Activated naive CD8-positive, alpha-beta T cell treated with anti-CD3 and anti-CD28 coated beads for 36 hours (primary cell): ENCODE measurements at regions not wholly inside any gene's neighbourhood (a gene's known extent, or its start where the extent isn't known, plus 50 kb on each side); places are given as distances from the start of the nearest gene placed in this dataset.

ENCODE experiments used
- DNase-seq: peaks from one replicate; pipeline ENCODE4 v3.0.0; 2021
- H3K27ac Mint-ChIP-seq: one replicate; pipeline ENCODE4 v1.8.0; 2022; ENCODE audit warnings: mild to moderate bottlenecking, moderate library complexity, mixed read lengths
- H3K27me3 Mint-ChIP-seq: one replicate; pipeline ENCODE4 v1.8.0; 2022; ENCODE audit warnings: mild to moderate bottlenecking, mixed read lengths
- H3K36me3 Mint-ChIP-seq: one replicate; pipeline ENCODE4 v1.8.0; 2021; ENCODE audit warnings: mild to moderate bottlenecking, mixed read lengths
- H3K4me1 Mint-ChIP-seq: one replicate; pipeline ENCODE4 v1.8.0; 2021; ENCODE audit warnings: mixed read lengths
- H3K4me3 Mint-ChIP-seq: one replicate; pipeline ENCODE4 v1.8.0; 2022; ENCODE audit warnings: mild to moderate bottlenecking, moderate library complexity, mixed read lengths
- H3K9me3 Mint-ChIP-seq: one replicate; pipeline ENCODE4 v1.8.0; 2022; ENCODE audit warnings: mixed read lengths

DNA sequence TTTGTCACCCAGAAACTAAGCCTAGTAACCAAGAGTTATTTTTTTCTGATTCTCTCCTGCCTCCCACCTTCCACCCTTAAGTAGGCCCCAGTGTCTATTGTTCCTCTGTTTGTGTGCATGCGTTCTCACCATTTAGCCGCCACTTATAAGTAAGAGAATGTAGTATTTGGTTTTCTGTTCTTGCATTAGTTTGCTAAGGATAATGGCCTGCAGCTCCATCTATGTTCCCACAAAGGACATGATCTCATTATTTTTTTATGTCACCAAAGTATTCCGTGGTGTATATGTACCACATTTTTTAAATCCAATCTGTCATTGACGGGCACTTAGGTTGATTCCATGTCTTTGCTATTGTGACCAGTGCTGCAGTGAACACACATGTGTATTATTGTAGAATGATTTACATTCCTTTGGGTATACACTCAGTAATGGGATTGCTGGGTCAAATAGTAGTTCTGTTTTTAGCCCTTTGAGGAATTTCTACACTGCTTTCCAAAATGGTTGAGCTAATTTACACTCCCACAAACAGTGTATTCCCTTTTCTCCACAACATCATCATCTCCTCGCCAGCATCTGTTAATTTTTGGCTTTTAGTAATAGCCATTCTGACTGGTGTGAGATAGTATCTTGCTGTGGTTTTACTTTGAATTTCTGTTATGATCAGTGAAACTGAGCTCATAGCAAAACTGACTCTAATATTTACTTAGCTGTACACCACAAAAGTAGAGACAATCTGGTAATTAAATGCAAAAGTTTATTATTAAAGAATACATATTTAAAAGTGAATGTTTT is 660.1 kb upstream of the SLC8A1 start:
- DNase-seq = no peak
- H3K27ac Mint-ChIP-seq = no peak overlapping the region
- no peaks in the 10 kb centered on the region for H3K4me1 Mint-ChIP-seq
- peaks cover 5% of the 10 kb centered on the region for H3K9me3 Mint-ChIP-seq
- no peaks in the 10 kb centered on the region for H3K36me3 Mint-ChIP-seq
- H3K4me3 Mint-ChIP-seq = no peak overlapping the region
- H3K27me3 Mint-ChIP-seq = no peaks in the 10 kb centered on the region

DNA sequence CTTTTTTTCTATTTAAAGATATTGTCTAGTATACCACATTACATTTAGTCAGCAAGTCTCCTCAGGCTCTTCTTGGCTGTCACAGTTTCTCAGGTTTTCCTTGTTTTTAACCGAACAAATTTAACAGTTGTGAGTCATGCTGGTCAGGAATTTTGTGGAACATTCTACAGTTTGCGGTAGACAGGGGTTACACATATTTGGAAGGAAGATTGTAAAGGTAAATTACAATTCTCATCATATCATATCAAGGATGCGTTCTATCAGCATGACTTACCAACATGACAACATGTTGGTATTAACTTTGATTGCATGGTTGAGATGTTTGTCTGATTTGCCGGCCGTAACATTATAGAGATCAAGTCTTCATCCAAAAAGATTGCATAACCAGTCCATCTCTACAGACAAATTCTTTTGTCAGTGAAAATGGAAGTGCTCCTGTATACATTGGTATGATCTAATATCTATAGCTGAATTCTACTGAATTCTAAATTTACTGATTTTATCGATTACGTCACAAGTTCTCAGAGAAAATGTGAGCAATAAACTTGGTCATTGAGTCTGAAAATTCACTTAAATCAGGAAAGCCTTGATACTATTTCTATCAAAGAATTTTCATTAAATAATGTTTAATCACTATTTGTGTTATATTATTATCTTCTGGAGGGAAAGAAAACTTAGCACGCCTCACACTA is 664.4 kb upstream of the SLC8A1 start:
- no peak for DNase-seq
- peaks cover 5% of the 10 kb centered on the region for H3K9me3 Mint-ChIP-seq
- no peaks in the 10 kb centered on the region for H3K4me1 Mint-ChIP-seq
- H3K36me3 Mint-ChIP-seq = no peaks in the 10 kb centered on the region
- no peaks in the 10 kb centered on the region for H3K27me3 Mint-ChIP-seq
- H3K4me3 Mint-ChIP-seq = no peak overlapping the region
- no peak overlapping the region for H3K27ac Mint-ChIP-seq

DNA sequence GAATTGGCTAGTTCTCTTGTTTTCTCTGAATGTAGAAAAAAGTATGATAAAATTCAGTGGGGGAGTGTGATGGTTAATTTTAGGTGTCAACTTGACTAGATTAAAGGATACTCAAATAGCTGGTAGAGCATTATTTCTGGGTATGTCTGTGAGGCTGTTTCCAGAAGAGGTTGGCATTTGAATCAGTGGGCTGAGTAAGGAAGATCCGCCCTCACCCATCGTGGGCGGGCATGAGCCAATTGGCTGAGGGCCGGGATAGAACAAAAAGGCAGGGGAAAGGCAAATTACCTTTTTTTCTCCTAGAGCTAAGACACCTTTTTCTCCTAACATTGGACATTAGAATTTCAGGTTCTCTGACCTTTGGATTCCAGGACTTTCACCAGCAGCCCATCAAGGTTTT is 667.6 kb upstream of the SLC8A1 start:
- no peaks in the 10 kb centered on the region for H3K27me3 Mint-ChIP-seq
- no peak overlapping the region for H3K4me3 Mint-ChIP-seq
- H3K27ac Mint-ChIP-seq = no peak overlapping the region
- no peaks in the 10 kb centered on the region for H3K36me3 Mint-ChIP-seq
- no peak for DNase-seq
- no peaks in the 10 kb centered on the region for H3K9me3 Mint-ChIP-seq
- no peaks in the 10 kb centered on the region for H3K4me1 Mint-ChIP-seq

DNA sequence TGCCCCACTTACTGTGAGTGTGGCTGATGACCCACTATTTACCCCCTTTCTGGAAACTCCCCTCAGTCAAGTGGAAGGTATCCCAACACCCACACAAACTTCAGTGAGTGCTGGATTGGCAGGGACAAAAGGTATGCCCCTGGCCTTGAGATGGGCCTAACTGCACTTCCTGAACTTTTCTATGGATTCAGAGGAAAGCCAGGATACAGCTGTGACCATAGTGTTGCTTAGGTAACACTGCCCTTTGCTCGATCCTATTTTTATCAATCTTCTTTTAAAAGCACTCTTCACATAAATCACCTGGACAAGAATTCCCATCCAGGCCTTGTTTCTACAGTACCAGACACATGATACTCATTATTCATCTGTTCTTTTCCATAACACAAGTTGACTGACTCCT is 671.5 kb upstream of the SLC8A1 start:
- H3K9me3 Mint-ChIP-seq = no peaks in the 10 kb centered on the region
- H3K4me1 Mint-ChIP-seq = no peaks in the 10 kb centered on the region
- no peak for DNase-seq
- no peak overlapping the region for H3K27ac Mint-ChIP-seq
- no peaks in the 10 kb centered on the region for H3K36me3 Mint-ChIP-seq
- H3K27me3 Mint-ChIP-seq = no peaks in the 10 kb centered on the region
- no peak overlapping the region for H3K4me3 Mint-ChIP-seq

DNA sequence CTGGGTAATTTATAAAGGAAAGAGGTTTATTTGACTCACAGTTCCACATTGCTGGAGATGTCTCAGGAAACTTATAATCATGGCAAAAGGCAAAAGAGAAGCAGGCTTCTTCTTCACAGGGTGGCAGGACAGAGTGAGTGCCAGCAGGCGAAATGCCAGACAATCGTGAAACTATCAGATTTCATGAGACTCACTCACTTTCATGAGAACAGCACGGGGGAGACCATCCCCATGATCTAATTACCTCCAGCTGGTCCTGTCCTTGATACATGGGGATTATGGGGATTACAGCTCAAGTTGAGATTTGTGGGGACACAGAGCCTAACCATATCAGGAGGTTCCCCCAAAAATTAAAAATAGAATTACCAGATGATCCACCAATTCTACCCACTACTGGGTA is 675.5 kb upstream of the SLC8A1 start:
- no peak for DNase-seq
- no peak overlapping the region for H3K27ac Mint-ChIP-seq
- no peaks in the 10 kb centered on the region for H3K4me1 Mint-ChIP-seq
- H3K27me3 Mint-ChIP-seq = no peaks in the 10 kb centered on the region
- no peak overlapping the region for H3K4me3 Mint-ChIP-seq
- H3K9me3 Mint-ChIP-seq = no peaks in the 10 kb centered on the region
- no peaks in the 10 kb centered on the region for H3K36me3 Mint-ChIP-seq

- no peak overlapping the region for H3K4me3 Mint-ChIP-seq
- no peaks in the 10 kb centered on the region for H3K27me3 Mint-ChIP-seq
Observed at GRCh38 chr2:41129988-41130387, 678.1 kb upstream of the SLC8A1 start.

DNA sequence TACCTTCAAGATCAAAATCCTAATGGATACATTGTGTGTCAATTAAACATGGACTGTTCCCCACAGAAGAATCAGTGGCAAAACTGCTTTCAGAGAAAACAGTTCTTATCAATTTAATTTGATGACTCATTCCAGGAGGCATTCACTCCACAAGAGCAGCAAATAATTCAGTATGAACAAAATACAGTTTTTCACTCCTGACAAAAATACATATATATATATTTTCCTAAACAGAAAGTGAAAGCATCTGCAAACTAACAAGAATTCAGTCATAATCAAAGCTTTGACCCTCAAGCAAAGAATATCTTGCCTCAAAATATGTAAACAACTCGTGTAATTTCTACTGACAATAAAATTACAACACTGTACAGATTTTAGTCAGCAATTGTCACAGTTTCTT is 685.1 kb upstream of the SLC8A1 start:
- no peak for DNase-seq
- Mint-ChIP-seq H3K27me3 (no peaks in the 10 kb centered on the region), H3K36me3 (no peaks in the 10 kb centered on the region), H3K4me1 (no peaks in the 10 kb centered on the region), H3K9me3 (no peaks in the 10 kb centered on the region), H3K27ac (no peak overlapping the region), H3K4me3 (no peak overlapping the region)

More at GRCh38 chr2:41129988-41130387, 678.1 kb upstream of the SLC8A1 start:
- Mint-ChIP-seq H3K36me3 (no peaks in the 10 kb centered on the region), H3K9me3 (no peaks in the 10 kb centered on the region), H3K27ac (no peak overlapping the region), H3K4me1 (no peaks in the 10 kb centered on the region)
- DNase-seq = no peak

GRCh38 chr2:41141146-41141791 is 689.4 kb upstream of the SLC8A1 start:
- Mint-ChIP-seq H3K4me1 (no peaks in the 10 kb centered on the region), H3K9me3 (no peaks in the 10 kb centered on the region), H3K27me3 (no peaks in the 10 kb centered on the region), H3K36me3 (no peaks in the 10 kb centered on the region), H3K27ac (no peak overlapping the region), H3K4me3 (no peak overlapping the region)
- DNase-seq = no peak

GRCh38 chr2:41142478-41142877 is 690.6 kb upstream of the SLC8A1 start:
- H3K27ac Mint-ChIP-seq = no peak overlapping the region
- DNase-seq = no peak
- no peaks in the 10 kb centered on the region for H3K4me1 Mint-ChIP-seq
- H3K27me3 Mint-ChIP-seq = no peaks in the 10 kb centered on the region
- H3K4me3 Mint-ChIP-seq = no peak overlapping the region
- no peaks in the 10 kb centered on the region for H3K36me3 Mint-ChIP-seq
- no peaks in the 10 kb centered on the region for H3K9me3 Mint-ChIP-seq

- H3K4me3 Mint-ChIP-seq = no peak overlapping the region
- no peaks in the 10 kb centered on the region for H3K9me3 Mint-ChIP-seq
- H3K27ac Mint-ChIP-seq = no peak overlapping the region
- no peaks in the 10 kb centered on the region for H3K36me3 Mint-ChIP-seq
- no peaks in the 10 kb centered on the region for H3K27me3 Mint-ChIP-seq
- DNase-seq = no peak
- H3K4me1 Mint-ChIP-seq = no peaks in the 10 kb centered on the region
Observed at GRCh38 chr2:41145066-41145465, 693.2 kb upstream of the SLC8A1 start.

DNA sequence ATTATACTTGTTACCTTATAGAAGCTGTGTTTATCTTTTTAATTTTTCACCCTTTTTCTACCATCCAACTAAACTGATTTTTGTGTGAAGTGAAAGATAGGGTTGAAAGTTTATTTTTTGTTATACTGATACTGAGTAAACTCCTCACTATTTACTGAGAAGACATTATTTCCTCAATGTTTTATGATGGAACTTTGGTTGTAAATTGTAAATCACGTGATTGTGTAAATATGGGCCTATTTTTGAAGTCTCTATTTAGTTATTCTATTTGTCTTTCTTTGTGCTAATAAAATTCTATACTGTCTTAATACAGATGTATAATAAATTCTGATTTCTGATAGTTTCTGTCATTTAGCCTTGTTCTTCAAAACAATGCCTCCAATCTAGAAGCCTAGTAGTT is 697.2 kb upstream of the SLC8A1 start:
- no peaks in the 10 kb centered on the region for H3K4me1 Mint-ChIP-seq
- no peaks in the 10 kb centered on the region for H3K27me3 Mint-ChIP-seq
- H3K27ac Mint-ChIP-seq = no peak overlapping the region
- no peak for DNase-seq
- H3K9me3 Mint-ChIP-seq = no peaks in the 10 kb centered on the region
- H3K4me3 Mint-ChIP-seq = no peak overlapping the region
- H3K36me3 Mint-ChIP-seq = no peaks in the 10 kb centered on the region

DNA sequence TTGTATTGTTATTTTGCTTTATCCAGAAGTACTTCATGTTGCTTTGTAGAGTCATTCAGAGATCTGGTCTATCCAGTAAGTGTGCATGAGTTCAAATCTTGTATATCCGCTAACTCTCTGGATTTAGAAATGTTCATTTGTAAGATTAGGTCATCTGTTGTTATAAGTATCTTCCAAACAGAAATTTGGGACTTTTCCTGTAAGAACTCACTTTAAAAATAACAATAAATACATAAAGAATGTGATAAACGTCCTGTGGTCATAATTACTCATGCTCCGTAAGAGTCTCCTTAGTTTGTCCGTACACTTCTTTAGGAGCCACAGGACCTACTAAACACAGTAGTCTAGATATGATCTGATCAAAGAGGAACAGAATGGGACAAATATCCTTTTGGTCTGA is 699.9 kb upstream of the SLC8A1 start:
- no peaks in the 10 kb centered on the region for H3K27me3 Mint-ChIP-seq
- no peaks in the 10 kb centered on the region for H3K9me3 Mint-ChIP-seq
- no peaks in the 10 kb centered on the region for H3K4me1 Mint-ChIP-seq
- H3K4me3 Mint-ChIP-seq = no peak overlapping the region
- no peak overlapping the region for H3K27ac Mint-ChIP-seq
- DNase-seq = no peak
- no peaks in the 10 kb centered on the region for H3K36me3 Mint-ChIP-seq

GRCh38 chr2:41152318-41152717 is 700.4 kb upstream of the SLC8A1 start:
- H3K4me1 Mint-ChIP-seq = no peaks in the 10 kb centered on the region
- no peaks in the 10 kb centered on the region for H3K9me3 Mint-ChIP-seq
- no peaks in the 10 kb centered on the region for H3K36me3 Mint-ChIP-seq
- no peak overlapping the region for H3K27ac Mint-ChIP-seq
- H3K27me3 Mint-ChIP-seq = no peaks in the 10 kb centered on the region
- no peak for DNase-seq
- no peak overlapping the region for H3K4me3 Mint-ChIP-seq

- no peaks in the 10 kb centered on the region for H3K27me3 Mint-ChIP-seq
- DNase-seq = peak; percentile 2
- H3K36me3 Mint-ChIP-seq = no peaks in the 10 kb centered on the region
- peaks cover 8% of the 10 kb centered on the region for H3K4me1 Mint-ChIP-seq
- no peak overlapping the region for H3K4me3 Mint-ChIP-seq
- peak overlapping the region; percentile 66 for H3K27ac Mint-ChIP-seq
- H3K9me3 Mint-ChIP-seq = no peaks in the 10 kb centered on the region
Observed at GRCh38 chr2:41160439-41160838, 708.5 kb upstream of the SLC8A1 start.

- no peak overlapping the region for H3K4me3 Mint-ChIP-seq
- H3K9me3 Mint-ChIP-seq = no peaks in the 10 kb centered on the region
- peaks cover 2% of the 10 kb centered on the region for H3K4me1 Mint-ChIP-seq
- H3K36me3 Mint-ChIP-seq = no peaks in the 10 kb centered on the region
- no peak overlapping the region for H3K27ac Mint-ChIP-seq
- DNase-seq = no peak
- no peaks in the 10 kb centered on the region for H3K27me3 Mint-ChIP-seq
Observed at GRCh38 chr2:41167014-41167413, 715.1 kb upstream of the SLC8A1 start.

DNA sequence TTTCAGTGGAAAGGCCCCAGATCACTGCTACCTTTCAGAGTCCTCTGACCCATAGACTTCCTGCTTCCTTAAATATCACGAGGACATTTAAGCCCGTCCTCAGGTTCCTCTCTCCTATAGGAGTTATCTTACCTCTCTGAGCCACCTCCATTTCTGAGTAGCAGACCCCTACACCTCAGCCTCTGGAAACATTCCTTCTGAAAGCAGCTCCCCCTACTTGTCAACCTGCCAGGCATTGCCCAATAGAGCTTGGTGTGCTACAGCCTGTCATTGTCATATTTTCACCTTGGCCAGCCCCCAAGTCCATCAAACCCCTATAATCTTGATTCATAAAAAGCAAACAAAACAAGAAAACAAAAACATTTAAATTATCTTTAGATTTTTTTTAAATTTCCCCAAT is 717.9 kb upstream of the SLC8A1 start:
- no peak overlapping the region for H3K27ac Mint-ChIP-seq
- H3K27me3 Mint-ChIP-seq = no peaks in the 10 kb centered on the region
- H3K4me1 Mint-ChIP-seq = peaks cover 2% of the 10 kb centered on the region
- no peak for DNase-seq
- no peaks in the 10 kb centered on the region for H3K9me3 Mint-ChIP-seq
- H3K36me3 Mint-ChIP-seq = no peaks in the 10 kb centered on the region
- no peak overlapping the region for H3K4me3 Mint-ChIP-seq
